ENCODE measurements at regions not wholly inside any gene's neighbourhood (a gene's known extent, or its start where the extent isn't known, plus 50 kb on each side); places are given as distances from the start of the nearest gene placed in this dataset.

- H3K27me3 Mint-ChIP-seq = no peaks in the 10 kb centered on the region
- H3K27ac Mint-ChIP-seq = no peak overlapping the region
- no peaks in the 10 kb centered on the region for H3K4me1 Mint-ChIP-seq
- ATAC-seq (ENCODE audit: low read depth) (no peak), DNase-seq (ENCODE audit: low spot score in 2 of 2) (no peak)
- H3K36me3 Mint-ChIP-seq = no peaks in the 10 kb centered on the region
- no peak overlapping the region for H3K4me3 Mint-ChIP-seq
- H3K9me3 Mint-ChIP-seq = peaks cover 4% of the 10 kb centered on the region
These were observed 58.3 kb downstream of the C11orf87 start for GRCh38 chr11:109480251-109480650.

GRCh38 chr11:109486129-109486528 is 64.1 kb downstream of the C11orf87 start:
- Mint-ChIP-seq H3K4me1 (no peaks in the 10 kb centered on the region), H3K36me3 (no peaks in the 10 kb centered on the region), H3K27me3 (peaks cover 1% of the 10 kb centered on the region), H3K9me3 (peaks cover 4% of the 10 kb centered on the region), H3K27ac (no peak overlapping the region), H3K4me3 (no peak overlapping the region)
- ATAC-seq (ENCODE audit: low read depth) (no peak), DNase-seq (ENCODE audit: low spot score in 2 of 2) (no peak)

GRCh38 chr11:109490953-109491635 is 69.1 kb downstream of the C11orf87 start:
- ATAC-seq (ENCODE audit: low read depth) (no peak), DNase-seq (ENCODE audit: low spot score in 2 of 2) (no peak)
- Mint-ChIP-seq H3K4me1 (no peaks in the 10 kb centered on the region), H3K4me3 (no peak overlapping the region), H3K27me3 (peaks cover 1% of the 10 kb centered on the region), H3K27ac (no peak overlapping the region), H3K9me3 (peaks cover under 1% of the 10 kb centered on the region), H3K36me3 (no peaks in the 10 kb centered on the region)

GRCh38 chr11:109506115-109506514 is 84.1 kb downstream of the C11orf87 start:
- ATAC-seq (ENCODE audit: low read depth) (no peak), DNase-seq (ENCODE audit: low spot score in 2 of 2) (no peak)
- no peaks in the 10 kb centered on the region for H3K9me3 Mint-ChIP-seq
- H3K36me3 Mint-ChIP-seq = no peaks in the 10 kb centered on the region
- no peaks in the 10 kb centered on the region for H3K4me1 Mint-ChIP-seq
- no peak overlapping the region for H3K4me3 Mint-ChIP-seq
- H3K27me3 Mint-ChIP-seq = peaks cover 1% of the 10 kb centered on the region
- no peak overlapping the region for H3K27ac Mint-ChIP-seq

GRCh38 chr11:109507331-109507730 is 85.3 kb downstream of the C11orf87 start:
- Mint-ChIP-seq H3K27ac (no peak overlapping the region), H3K4me1 (no peaks in the 10 kb centered on the region), H3K36me3 (no peaks in the 10 kb centered on the region), H3K9me3 (no peaks in the 10 kb centered on the region), H3K27me3 (peaks cover 1% of the 10 kb centered on the region), H3K4me3 (no peak overlapping the region)
- no peak for ATAC-seq (ENCODE audit: low read depth)
- DNase-seq (ENCODE audit: low spot score in 2 of 2) = no peak

- peaks cover 1% of the 10 kb centered on the region for H3K27me3 Mint-ChIP-seq
- no peaks in the 10 kb centered on the region for H3K4me1 Mint-ChIP-seq
- H3K9me3 Mint-ChIP-seq = no peaks in the 10 kb centered on the region
- H3K36me3 Mint-ChIP-seq = no peaks in the 10 kb centered on the region
- no peak overlapping the region for H3K4me3 Mint-ChIP-seq
- ATAC-seq (ENCODE audit: low read depth) (no peak), DNase-seq (ENCODE audit: low spot score in 2 of 2) (no peak)
- no peak overlapping the region for H3K27ac Mint-ChIP-seq
These were observed 86.0 kb downstream of the C11orf87 start for GRCh38 chr11:109507836-109508561.

- Mint-ChIP-seq H3K9me3 (peaks cover 1% of the 10 kb centered on the region), H3K4me1 (no peaks in the 10 kb centered on the region), H3K36me3 (no peaks in the 10 kb centered on the region), H3K27ac (no peak overlapping the region), H3K4me3 (no peak overlapping the region), H3K27me3 (peaks cover 1% of the 10 kb centered on the region)
- no peak for ATAC-seq (ENCODE audit: low read depth)
- no peak for DNase-seq (ENCODE audit: low spot score in 2 of 2)
These were observed 87.0 kb downstream of the C11orf87 start for GRCh38 chr11:109508943-109509342.

DNA sequence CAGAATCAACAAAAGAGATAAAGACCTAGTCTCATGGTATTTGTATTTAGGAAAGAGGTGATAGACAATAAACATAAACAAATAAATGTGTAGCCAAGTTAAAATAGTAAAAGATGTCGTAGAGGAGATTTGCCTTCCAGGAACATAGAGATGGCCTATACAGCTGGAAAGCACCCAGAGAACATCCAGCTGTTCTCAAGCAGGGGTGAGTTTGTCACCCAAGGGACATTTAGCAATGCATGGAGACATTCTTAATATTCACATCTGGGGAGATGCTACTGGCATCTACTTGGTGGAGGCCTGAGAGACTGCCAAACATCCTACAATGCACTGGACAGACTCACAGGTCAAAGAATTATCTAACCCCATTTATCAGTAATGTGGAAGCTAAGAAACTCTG is 88.3 kb downstream of the C11orf87 start:
- no peak overlapping the region for H3K27ac Mint-ChIP-seq
- no peak for ATAC-seq (ENCODE audit: low read depth)
- peaks cover 1% of the 10 kb centered on the region for H3K27me3 Mint-ChIP-seq
- DNase-seq (ENCODE audit: low spot score in 2 of 2) = no peak
- no peaks in the 10 kb centered on the region for H3K36me3 Mint-ChIP-seq
- H3K4me3 Mint-ChIP-seq = no peak overlapping the region
- no peaks in the 10 kb centered on the region for H3K4me1 Mint-ChIP-seq
- H3K9me3 Mint-ChIP-seq = peaks cover 1% of the 10 kb centered on the region

GRCh38 chr11:109511598-109511997 is 89.6 kb downstream of the C11orf87 start:
- H3K27me3 Mint-ChIP-seq = peaks cover 1% of the 10 kb centered on the region
- H3K4me1 Mint-ChIP-seq = no peaks in the 10 kb centered on the region
- no peak for ATAC-seq (ENCODE audit: low read depth)
- H3K9me3 Mint-ChIP-seq = peaks cover 2% of the 10 kb centered on the region
- H3K36me3 Mint-ChIP-seq = no peaks in the 10 kb centered on the region
- no peak for DNase-seq (ENCODE audit: low spot score in 2 of 2)
- no peak overlapping the region for H3K27ac Mint-ChIP-seq
- no peak overlapping the region for H3K4me3 Mint-ChIP-seq

DNA sequence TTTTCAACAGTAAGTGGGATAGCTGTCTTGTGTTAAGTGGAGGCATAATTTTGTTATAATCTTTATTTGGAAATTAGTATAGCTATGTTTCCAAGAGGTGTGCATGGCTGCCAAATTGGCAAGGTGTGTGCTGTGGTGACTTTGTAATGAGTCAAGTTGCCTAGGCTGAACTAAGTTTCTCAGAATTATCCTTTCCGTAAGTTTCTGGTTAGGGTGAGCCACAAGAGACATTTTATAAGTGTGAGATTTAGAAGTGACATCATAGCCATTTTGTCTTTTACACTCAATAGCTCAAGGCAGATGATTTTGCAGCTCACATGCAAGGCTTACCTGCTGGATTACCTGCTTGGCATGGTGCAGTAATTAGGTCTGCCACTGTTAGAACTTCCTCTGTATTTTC is 90.3 kb downstream of the C11orf87 start:
- peaks cover 4% of the 10 kb centered on the region for H3K9me3 Mint-ChIP-seq
- no peaks in the 10 kb centered on the region for H3K4me1 Mint-ChIP-seq
- peaks cover 1% of the 10 kb centered on the region for H3K27me3 Mint-ChIP-seq
- DNase-seq (ENCODE audit: low spot score in 2 of 2) (no peak), ATAC-seq (ENCODE audit: low read depth) (no peak)
- H3K27ac Mint-ChIP-seq = no peak overlapping the region
- H3K36me3 Mint-ChIP-seq = no peaks in the 10 kb centered on the region
- no peak overlapping the region for H3K4me3 Mint-ChIP-seq

DNA sequence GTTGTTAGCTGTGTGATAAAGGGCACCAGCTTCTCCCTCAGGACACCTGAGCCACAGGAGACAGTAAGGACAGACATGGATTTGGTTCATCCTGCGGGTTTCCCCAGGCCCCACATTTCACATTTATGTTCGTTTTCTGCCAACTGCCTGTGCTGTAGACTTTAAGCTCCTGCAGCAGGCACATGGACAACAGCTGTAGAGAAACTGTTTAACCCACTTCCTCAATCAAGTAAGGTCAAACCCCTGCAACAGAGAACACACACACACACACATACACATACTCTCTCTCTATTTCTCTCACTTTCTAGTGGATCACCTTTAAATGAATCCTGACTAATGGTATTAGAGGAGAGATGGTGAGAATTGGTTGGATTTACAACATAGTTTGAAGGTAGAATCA is 90.7 kb downstream of the C11orf87 start:
- Mint-ChIP-seq H3K9me3 (peaks cover 4% of the 10 kb centered on the region), H3K36me3 (no peaks in the 10 kb centered on the region), H3K4me1 (no peaks in the 10 kb centered on the region), H3K4me3 (no peak overlapping the region), H3K27me3 (peaks cover 1% of the 10 kb centered on the region), H3K27ac (no peak overlapping the region)
- ATAC-seq (ENCODE audit: low read depth) (no peak), DNase-seq (ENCODE audit: low spot score in 2 of 2) (no peak)

- Mint-ChIP-seq H3K9me3 (peaks cover 4% of the 10 kb centered on the region), H3K36me3 (no peaks in the 10 kb centered on the region), H3K27me3 (no peaks in the 10 kb centered on the region), H3K4me1 (no peaks in the 10 kb centered on the region), H3K27ac (no peak overlapping the region), H3K4me3 (no peak overlapping the region)
- no peak for ATAC-seq (ENCODE audit: low read depth)
- DNase-seq (ENCODE audit: low spot score in 2 of 2) = no peak
These were observed 92.5 kb downstream of the C11orf87 start for GRCh38 chr11:109514313-109515018.

DNA sequence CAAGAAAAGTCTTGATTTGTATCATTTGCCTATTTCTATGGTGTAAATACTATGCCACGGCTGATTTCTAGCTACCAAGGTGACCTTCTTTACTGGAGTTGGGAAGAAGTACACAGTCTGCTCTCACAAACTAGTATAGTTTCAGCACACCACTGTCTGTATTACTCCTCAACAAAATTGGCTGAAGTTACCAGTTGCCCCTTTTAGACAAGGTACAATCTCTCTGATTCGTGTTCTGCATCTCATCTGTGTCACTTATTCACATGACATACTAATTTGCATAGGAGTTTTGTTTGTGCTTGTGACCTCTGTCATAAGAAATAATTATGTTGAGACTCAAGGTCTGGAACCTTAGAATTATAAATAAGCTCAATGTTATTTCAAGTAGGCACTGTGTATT is 97.3 kb downstream of the C11orf87 start:
- H3K4me3 Mint-ChIP-seq = no peak overlapping the region
- no peaks in the 10 kb centered on the region for H3K27me3 Mint-ChIP-seq
- no peaks in the 10 kb centered on the region for H3K36me3 Mint-ChIP-seq
- DNase-seq (ENCODE audit: low spot score in 2 of 2) (no peak), ATAC-seq (ENCODE audit: low read depth) (no peak)
- H3K4me1 Mint-ChIP-seq = no peaks in the 10 kb centered on the region
- H3K9me3 Mint-ChIP-seq = peaks cover 4% of the 10 kb centered on the region
- no peak overlapping the region for H3K27ac Mint-ChIP-seq

GRCh38 chr11:109521571-109522086 is 99.6 kb downstream of the C11orf87 start:
- H3K9me3 Mint-ChIP-seq = peaks cover 3% of the 10 kb centered on the region
- H3K4me3 Mint-ChIP-seq = no peak overlapping the region
- no peak overlapping the region for H3K27ac Mint-ChIP-seq
- no peaks in the 10 kb centered on the region for H3K4me1 Mint-ChIP-seq
- DNase-seq (ENCODE audit: low spot score in 2 of 2) = no peak
- no peaks in the 10 kb centered on the region for H3K27me3 Mint-ChIP-seq
- no peak for ATAC-seq (ENCODE audit: low read depth)
- H3K36me3 Mint-ChIP-seq = no peaks in the 10 kb centered on the region

Measured in memory B cell (primary cell).